ENCODE measurements at regions not wholly inside any gene's neighbourhood (a gene's known extent, or its start where the extent isn't known, plus 50 kb on each side); places are given as distances from the start of the nearest gene placed in this dataset.
"Not testable (repeated sequence)": the region's sequence is repeated elsewhere in the genome, so short reads cannot be mapped to it uniquely, and the experiment has no call there.

DNA sequence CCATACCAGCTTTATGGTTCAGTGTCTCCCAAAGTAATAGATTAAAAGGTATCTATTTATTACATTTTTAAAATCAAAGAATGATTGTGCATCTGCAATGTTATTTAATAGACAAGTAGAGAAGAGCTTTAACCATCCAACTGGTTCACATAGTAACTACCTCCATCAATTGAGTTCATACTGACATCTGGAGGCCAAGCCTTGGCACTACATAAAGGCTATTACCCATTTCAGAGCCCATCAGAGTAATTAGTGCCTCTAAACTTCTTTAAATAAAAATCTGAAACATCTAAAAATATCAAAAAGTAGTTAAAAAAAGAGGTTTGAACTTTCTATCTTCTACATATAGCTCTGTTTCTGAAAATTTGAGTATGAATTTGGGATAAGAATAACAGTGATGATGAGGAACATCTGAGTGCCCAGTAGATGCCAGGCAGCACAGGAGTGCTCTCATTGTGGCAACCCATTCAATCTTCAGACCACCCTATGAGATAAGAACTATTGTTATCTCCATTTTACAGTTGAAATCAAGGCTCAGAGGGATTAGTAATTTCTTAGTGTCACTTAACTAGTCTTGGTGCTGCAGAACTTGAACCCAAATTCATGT, 132.9 kb upstream of the DAAM1 start:
- in situ Hi-C loops (cut with MboI; ENCODE audit: low pct_unique_long_range_greater_than_20kb, low sequenced_read_pairs, unreplicated experiment) = no loop called here
- DNase-seq (ENCODE audit: low spot score) = peak; percentile 78

GRCh38 chr14:59057551-59057950, 130.9 kb upstream of the DAAM1 start:
- no peak for TF ChIP-seq CTCF (IDR thresholded peaks at IDR 0.05; ENCODE audit: extremely low read depth, insufficient read depth, missing control alignments)
- DNase-seq (ENCODE audit: low spot score) = no peak
- in situ Hi-C loops (cut with MboI; ENCODE audit: low pct_unique_long_range_greater_than_20kb, low sequenced_read_pairs, unreplicated experiment) = no loop called here

More for the DNA sequence above, 132.9 kb upstream of the DAAM1 start:
- peak; percentile 65 for TF ChIP-seq CTCF (IDR thresholded peaks at IDR 0.05; ENCODE audit: extremely low read depth, insufficient read depth, missing control alignments)

DNA sequence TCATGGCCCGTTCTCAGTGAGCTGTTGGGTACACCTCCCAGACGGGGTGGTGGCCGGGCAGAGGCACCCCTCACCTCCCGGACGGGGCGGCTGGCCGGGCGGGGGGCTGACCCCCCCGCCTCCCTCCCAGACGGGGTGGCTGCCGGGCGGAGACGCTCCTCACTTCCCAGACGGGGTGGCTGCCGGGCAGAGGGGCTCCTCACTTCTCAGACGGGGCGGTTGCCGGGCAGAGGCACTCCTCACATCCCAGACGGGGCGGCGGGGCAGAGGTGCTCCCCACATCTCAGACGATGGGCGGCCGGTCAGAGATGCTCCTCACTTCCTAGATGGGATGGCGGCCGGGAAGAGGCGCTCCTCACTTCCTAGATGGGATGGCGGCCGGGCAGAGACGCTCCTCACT, 129.7 kb upstream of the DAAM1 start:
- in situ Hi-C loops (cut with MboI; ENCODE audit: low pct_unique_long_range_greater_than_20kb, low sequenced_read_pairs, unreplicated experiment); DNase-seq (ENCODE audit: low spot score): not testable (repeated sequence)

- TF ChIP-seq CTCF (IDR thresholded peaks at IDR 0.05; ENCODE audit: extremely low read depth, insufficient read depth, missing control alignments) = no peak
- in situ Hi-C loops (cut with MboI; ENCODE audit: low pct_unique_long_range_greater_than_20kb, low sequenced_read_pairs, unreplicated experiment) = no loop called here
- DNase-seq (ENCODE audit: low spot score) = no peak
Observed at GRCh38 chr14:59060841-59061240, 127.6 kb upstream of the DAAM1 start.

DNA sequence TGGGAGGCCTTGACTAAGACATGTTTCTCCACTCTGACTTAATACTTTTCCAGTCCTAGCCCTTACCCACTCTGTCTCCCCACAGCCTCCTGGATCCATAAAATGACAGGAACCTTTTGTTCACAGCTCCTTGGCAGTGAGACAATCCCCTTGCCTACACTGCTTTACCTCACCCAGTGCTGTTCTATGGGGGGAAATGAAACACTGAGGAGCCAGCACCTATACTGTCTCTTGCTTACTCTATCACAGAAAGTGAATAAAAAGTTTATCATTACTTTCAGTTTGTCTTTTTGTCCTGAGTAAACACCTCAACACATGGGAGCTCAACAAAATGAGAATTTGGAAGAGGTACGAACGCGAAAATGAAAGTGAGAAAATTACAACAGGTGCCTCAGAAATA, 127.2 kb upstream of the DAAM1 start:
- TF ChIP-seq CTCF (IDR thresholded peaks at IDR 0.05; ENCODE audit: extremely low read depth, insufficient read depth, missing control alignments) = no peak
- DNase-seq (ENCODE audit: low spot score) = no peak
- in situ Hi-C loops (cut with MboI; ENCODE audit: low pct_unique_long_range_greater_than_20kb, low sequenced_read_pairs, unreplicated experiment) = no loop called here

DNA sequence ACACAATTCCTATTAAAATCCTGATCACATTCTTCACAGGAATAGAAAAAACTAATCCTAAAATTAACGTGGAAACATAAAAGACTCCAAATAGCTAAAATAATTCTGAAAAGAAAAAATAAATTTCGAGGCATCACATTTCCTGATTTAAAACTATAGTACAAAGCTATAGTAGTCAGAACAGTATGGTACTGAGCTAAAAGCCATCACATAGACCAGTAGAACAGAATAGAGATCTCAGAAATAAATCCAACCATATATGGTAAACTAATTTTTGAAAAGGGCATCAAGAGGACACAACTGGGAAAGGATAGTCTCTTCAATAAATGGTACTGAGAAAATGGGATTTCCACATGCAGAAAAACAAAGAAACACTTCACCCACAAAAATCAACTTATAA, 125.2 kb upstream of the DAAM1 start:
- in situ Hi-C loops (cut with MboI; ENCODE audit: low pct_unique_long_range_greater_than_20kb, low sequenced_read_pairs, unreplicated experiment) = no loop called here
- DNase-seq (ENCODE audit: low spot score) = no peak
- TF ChIP-seq CTCF (IDR thresholded peaks at IDR 0.05; ENCODE audit: extremely low read depth, insufficient read depth, missing control alignments) = no peak

DNA sequence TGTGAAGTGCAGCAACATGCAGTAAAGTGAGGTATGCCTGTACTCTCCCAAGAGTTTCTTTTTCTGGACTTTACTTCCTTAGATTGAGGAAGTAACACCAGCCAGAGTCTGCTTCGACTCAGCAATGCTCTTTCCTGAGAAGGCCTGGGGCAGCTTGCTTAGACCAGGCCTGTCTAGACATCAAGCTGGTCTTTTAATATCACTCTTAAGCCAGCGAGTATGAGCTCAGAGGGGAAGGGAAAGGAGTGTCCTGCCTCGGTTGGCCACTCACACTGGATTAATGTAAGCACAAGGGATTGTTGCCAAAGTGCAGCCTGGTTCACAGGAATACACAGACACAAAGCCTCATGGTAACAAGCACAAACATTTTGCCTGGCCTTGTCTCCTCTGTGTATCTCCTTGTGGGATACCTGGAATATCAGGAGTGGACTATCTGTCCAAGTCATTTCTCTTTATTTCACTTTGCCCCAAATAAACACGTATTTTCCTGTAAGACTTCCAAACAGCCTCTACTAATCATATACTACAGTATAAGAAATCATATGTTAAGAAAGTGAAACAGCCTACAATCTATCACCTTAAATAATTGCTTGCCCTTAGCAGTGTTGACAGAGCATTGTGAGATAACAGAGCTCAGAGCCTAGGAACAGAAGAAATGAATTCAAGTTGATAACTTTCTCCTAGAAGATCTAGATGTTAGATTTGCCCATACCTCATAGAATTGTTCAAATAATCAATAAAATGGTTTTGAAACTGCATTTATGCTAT, 121.2 kb upstream of the DAAM1 start:
- TF ChIP-seq CTCF (IDR thresholded peaks at IDR 0.05; ENCODE audit: extremely low read depth, insufficient read depth, missing control alignments) = no peak
- DNase-seq (ENCODE audit: low spot score) = no peak
- in situ Hi-C loops (cut with MboI; ENCODE audit: low pct_unique_long_range_greater_than_20kb, low sequenced_read_pairs, unreplicated experiment) = no loop called here

Data from GM13977 (cell line).